H1 (cell line): ENCODE measurements at regions not wholly inside any gene's neighbourhood (a gene's known extent, or its start where the extent isn't known, plus 50 kb on each side); places are given as distances from the start of the nearest gene placed in this dataset.

ENCODE experiments used
- CTCF ChIA-PET: fragments of 300-600 bp; sonication (Branson Sonifier 250); formaldehyde crosslinking; loops from one replicate; lab custom pipeline; 2021; ENCODE audit not compliant: partially characterized antibody; lab: Charles Lee
- POLR2A ChIA-PET: fragments of 300-600 bp; sonication (Branson Sonifier 250); formaldehyde crosslinking; loops from one replicate; lab custom pipeline; 2021; ENCODE audit warnings: inconsistent platforms; ENCODE audit not compliant: partially characterized antibody; lab: Charles Lee
- DNase-seq, 2 experiments: peaks; one replicate each; pipeline versions ENCODE4 v3.0.0 to v3.0.0-alpha.2; 2010 to 2022; ENCODE audit warnings: low spot score in 2 of 2, low read depth in 1 of 2, mixed read lengths in 1 of 2
- FAIRE-seq: peaks from 2 replicates; lab custom pipeline; 2011; peaks lifted over from hg19 to GRCh38; lab: Jason Lieb, UNC
- H2AFZ ChIP-seq: 2 replicates; pipeline ENCODE4 v1.8.1; 2012; ENCODE audit warnings: low read length, inconsistent platforms
- H2AK5ac ChIP-seq: 2 replicates; pipeline ENCODE4 v1.6.1; 2013; ENCODE audit warnings: low read depth, low read length
- H2BK120ac ChIP-seq: replicated peaks from 2 replicates; pipeline ENCODE3; 2013; ENCODE audit warnings: low read depth, low read length, inconsistent platforms
- H2BK12ac ChIP-seq: 2 replicates; pipeline ENCODE4 v1.6.1; 2013; ENCODE audit warnings: low read depth, low read length
- H2BK15ac ChIP-seq: 2 replicates; pipeline ENCODE4 v1.6.1; 2013; ENCODE audit warnings: low read length
- H2BK20ac ChIP-seq: 2 replicates; pipeline ENCODE4 v1.6.1; 2013; ENCODE audit warnings: low read length
- H2BK5ac ChIP-seq: 2 replicates; pipeline ENCODE4 v1.6.1; 2013; ENCODE audit warnings: low read depth, low read length
- H3K14ac ChIP-seq: 2 replicates; pipeline ENCODE4 v1.6.1; 2013; ENCODE audit warnings: inconsistent platforms; ENCODE audit not compliant: insufficient read length
- H3K18ac ChIP-seq: 2 replicates; pipeline ENCODE4 v1.6.1; 2013; ENCODE audit warnings: low read length; ENCODE audit errors: extremely low read depth
- H3K23ac ChIP-seq: 2 replicates; pipeline ENCODE4 v1.6.1; 2013; ENCODE audit warnings: inconsistent platforms; ENCODE audit not compliant: insufficient read length
- H3K23me2 ChIP-seq: 2 replicates; pipeline ENCODE4 v1.6.1; 2013; ENCODE audit warnings: low read depth, low read length
- H3K27ac ChIP-seq: 2 replicates; pipeline ENCODE4 v1.6.1; 2011; ENCODE audit warnings: low read depth, low read length, inconsistent platforms
- H3K27me3 ChIP-seq, 4 experiments: replicated peaks in 1 of 4; 1 replicate in 1 of 4; 2 replicates in 3 of 4; pipeline versions ENCODE4 v1.6.1 to v1.8.1; 2011 to 2013; ENCODE audit warnings: low read length in 3 of 4, mild to moderate bottlenecking in 3 of 4, inconsistent platforms in 2 of 4, mixed read lengths in 2 of 4, moderate library complexity in 1 of 4; ENCODE audit not compliant: control insufficient read depth in 3 of 4, insufficient read depth in 3 of 4; ENCODE audit errors: extremely low read depth in 1 of 4
- H3K36me3 ChIP-seq, 4 experiments: 2 replicates each; pipeline versions ENCODE4 v1.6.1 to v1.8.1; 2011 to 2013; ENCODE audit warnings: mild to moderate bottlenecking in 4 of 4, low read length in 3 of 4, moderate library complexity in 2 of 4, control low read depth in 1 of 4, inconsistent platforms in 1 of 4; ENCODE audit not compliant: insufficient read depth in 4 of 4, control insufficient read depth in 2 of 4
- H3K4ac ChIP-seq: replicated peaks from 2 replicates; pipeline ENCODE3; 2013; ENCODE audit warnings: low read length, low read depth, mixed read lengths, inconsistent platforms; ENCODE audit not compliant: insufficient read length
- H3K4me1 ChIP-seq, 4 experiments: replicated peaks in 1 of 4; 1 replicate in 1 of 4; 2 replicates in 3 of 4; pipeline versions ENCODE4 v1.6.1 to v1.8.1; 2011 to 2013; ENCODE audit warnings: low read length in 3 of 4, inconsistent platforms in 2 of 4, mixed read lengths in 1 of 4; ENCODE audit not compliant: insufficient read depth in 4 of 4, control insufficient read depth in 3 of 4
- H3K4me2 ChIP-seq, 2 experiments: 2 replicates each; pipeline versions ENCODE4 v1.6.1 to v1.8.1; 2011 to 2013; ENCODE audit warnings: low read depth in 2 of 2, low read length in 2 of 2, control low read depth in 1 of 2, inconsistent platforms in 1 of 2, mild to moderate bottlenecking in 1 of 2; ENCODE audit not compliant: insufficient read depth in 1 of 2
- H3K4me3 ChIP-seq, 4 experiments: fragments of 200-600, 300-600 bp in 1 of 4; sonication (generic), shearing (Covaris generic), sonication (Bioruptor Twin) in 1 of 4; 2 replicates each; pipeline versions ENCODE4 v1.5.1 to v1.8.1; 2011 to 2016; ENCODE audit warnings: low read length in 4 of 4, low read depth in 3 of 4, control low read depth in 2 of 4, inconsistent platforms in 2 of 4, mild to moderate bottlenecking in 2 of 4, mixed read lengths in 1 of 4, moderate library complexity in 1 of 4; ENCODE audit not compliant: insufficient read depth in 2 of 4; ENCODE audit errors: extremely low read depth in 1 of 4
- H3K56ac ChIP-seq: replicated peaks from 2 replicates; pipeline ENCODE3; 2013; ENCODE audit warnings: low read depth, mild to moderate bottlenecking, mixed read lengths, low read length, inconsistent platforms; ENCODE audit not compliant: insufficient read length
- H3K79me1 ChIP-seq: 2 replicates; pipeline ENCODE4 v1.6.1; 2013; ENCODE audit warnings: low read depth, low read length, control low read depth
- H3K79me2 ChIP-seq, 2 experiments: 2 replicates each; pipeline versions ENCODE4 v1.6.1 to v1.8.1; 2012 to 2013; ENCODE audit warnings: low read length in 2 of 2, mild to moderate bottlenecking in 2 of 2, inconsistent platforms in 1 of 2; ENCODE audit not compliant: insufficient read depth in 2 of 2, control insufficient read depth in 1 of 2
- H3K9ac ChIP-seq, 4 experiments: replicated peaks in 1 of 4; 1 replicate in 1 of 4; 2 replicates in 3 of 4; pipeline versions ENCODE4 v1.6.1 to v1.8.1; 2011 to 2013; ENCODE audit warnings: low read depth in 3 of 4, low read length in 3 of 4, control low read depth in 2 of 4, mild to moderate bottlenecking in 2 of 4, moderate library complexity in 2 of 4, inconsistent platforms in 1 of 4; ENCODE audit errors: extremely low read depth in 1 of 4
- H3K9me3 ChIP-seq, 2 experiments: 2 replicates each; pipeline versions ENCODE4 v1.6.1 to v1.8.1; 2012 to 2013; ENCODE audit warnings: mild to moderate bottlenecking in 2 of 2, moderate library complexity in 2 of 2, control low read depth in 1 of 2, inconsistent platforms in 1 of 2, low read depth in 1 of 2, low read length in 1 of 2, mixed read lengths in 1 of 2; ENCODE audit not compliant: insufficient read depth in 2 of 2
- H4K20me1 ChIP-seq, 2 experiments: replicated peaks in 1 of 2; 2 replicates each; pipeline versions ENCODE3 to v1.8.1; 2011 to 2013; ENCODE audit warnings: inconsistent platforms in 2 of 2, low read length in 2 of 2, mild to moderate bottlenecking in 1 of 2; ENCODE audit not compliant: insufficient read depth in 2 of 2, control insufficient read depth in 1 of 2
- H4K5ac ChIP-seq: 2 replicates; pipeline ENCODE4 v1.6.1; 2013; ENCODE audit warnings: low read length, low read depth, mixed read lengths, inconsistent platforms; ENCODE audit not compliant: insufficient read length
- H4K8ac ChIP-seq: 2 replicates; pipeline ENCODE4 v1.8.0; 2013; ENCODE audit warnings: mild to moderate bottlenecking, moderate library complexity, low read length, inconsistent platforms; ENCODE audit not compliant: insufficient read depth; ENCODE audit errors: extremely low read depth
- H4K91ac ChIP-seq: replicated peaks from 2 replicates; pipeline ENCODE3; 2013; ENCODE audit warnings: low read length, mixed read lengths, inconsistent platforms; ENCODE audit not compliant: insufficient read length
- EP300 ChIP-seq, 2 experiments: IDR thresholded peaks; 1 replicate in 1 of 2; 2 replicates in 1 of 2; pipeline ENCODE4 v1.6.1; 2011 to 2012; ENCODE audit warnings: low read depth in 2 of 2, low read length in 2 of 2, mild to moderate bottlenecking in 2 of 2, borderline replicate concordance in 1 of 2, inconsistent platforms in 1 of 2, moderate library complexity in 1 of 2
- FOSL1 ChIP-seq: IDR thresholded peaks from 2 replicates; pipeline ENCODE4 v1.6.1; 2011; ENCODE audit warnings: mild to moderate bottlenecking, low read depth, low read length, moderate library complexity; ENCODE audit not compliant: insufficient read depth
- JUND ChIP-seq: IDR thresholded peaks from 2 replicates; pipeline ENCODE4 v1.6.1; 2011; ENCODE audit warnings: mild to moderate bottlenecking, improper control_type of control experiment, low read length
- PHF8 ChIP-seq: fragments of 200-600 bp; sonication (generic); conservative IDR thresholded peaks from 2 replicates; pipeline ENCODE4 v1.7.1; 2012; ENCODE audit warnings: low read depth, mild to moderate bottlenecking, inconsistent platforms, low read length, moderate library complexity
- RAD21 ChIP-seq, 2 experiments: IDR thresholded peaks in 1 of 2; conservative IDR thresholded peaks in 1 of 2; 2 replicates each; pipeline ENCODE4 v1.6.1; 2011; ENCODE audit warnings: low read depth in 2 of 2, low read length in 2 of 2, improper control_type of control experiment in 1 of 2, inconsistent platforms in 1 of 2, mild to moderate bottlenecking in 1 of 2, moderate library complexity in 1 of 2
- RNF2 ChIP-seq: fragments of 200-900, 300-1000 bp; sonication (generic); IDR thresholded peaks from 2 replicates; pipeline ENCODE4 v1.7.1; 2016; ENCODE audit warnings: borderline replicate concordance, low read depth, mild to moderate bottlenecking, antibody characterized with exemption, low read length; ENCODE audit not compliant: poor library complexity, severe bottlenecking; ENCODE audit errors: missing control alignments
- TEAD4 ChIP-seq: IDR thresholded peaks from 2 replicates; pipeline ENCODE4 v1.6.1; 2012; ENCODE audit warnings: low read depth, low read length, inconsistent platforms, mixed read lengths
- WGBS, 2 experiments: shearing (Covaris generic) in 1 of 2; methylation state at CpG; one replicate each; pipeline versions ENCODE4 v1.1.6 to v1.1.7; 2013 to 2015; ENCODE audit warnings: low lambda C conversion rate in 2 of 2, mixed read lengths in 2 of 2, inconsistent platforms in 1 of 2, low coverage in 1 of 2, missing lambda C conversion rate in 1 of 2; ENCODE audit not compliant: insufficient replicate concordance in 2 of 2, insufficient coverage in 1 of 2, insufficient read length in 1 of 2; ENCODE audit errors: extremely low coverage in 1 of 2, missing lambda C conversion rate in 1 of 2; 5-methylcytosine and 5-hydroxymethylcytosine counted together

GRCh38 chr13:73273745-73274144 lies 214.9 kb downstream of the KLF5 start:
- Histone ChIP-seq H4K8ac (no peak overlapping the region), H3K36me3 (no peaks in the 10 kb centered on the region)
- POLR2A ChIA-PET, result interaction anchor here (1.3 kb wide), 1 partner anchor 13 kb away, joined by 4 read pairs; no protein-coding TSS in a partner anchor

More at GRCh38 chr13:73273745-73274144, 214.9 kb downstream of the KLF5 start:
- Histone ChIP-seq H3K79me1 (no peaks in the 10 kb centered on the region), H2AFZ (no peak overlapping the region), H3K79me2 (no peaks in the 10 kb centered on the region), H4K91ac (no peak overlapping the region), H2BK12ac (no peak overlapping the region), H3K27me3 (no peaks in the 10 kb centered on the region), H3K18ac (no peak overlapping the region), H2BK5ac (no peak overlapping the region), H3K23me2 (no peaks in the 10 kb centered on the region; the same call in 1 of the 2 replicates), H2BK20ac (no peak overlapping the region), H3K4ac (no peak overlapping the region), H3K9ac (no peak overlapping the region), H4K5ac (no peak overlapping the region), H3K14ac (no peak overlapping the region), H3K4me2 (no peak overlapping the region), H3K27ac (no peak overlapping the region), H2BK120ac (no peak overlapping the region), H3K23ac (no peak overlapping the region), H4K20me1 (no peaks in the 10 kb centered on the region), H3K9me3 (no peaks in the 10 kb centered on the region), H3K4me3 (no peak overlapping the region), H3K4me1 (no peaks in the 10 kb centered on the region; a peak in 1 of 7 replicates), H3K56ac (no peak overlapping the region), H2AK5ac (no peak overlapping the region), H2BK15ac (no peak overlapping the region)
- WGBS, 2 experiments, result 88% methylated on average over 5 of the region's 5 CpGs; no CpG with 5 or more reads in 1 of the 2 experiments
- no peak for FAIRE-seq
- no peak for DNase-seq
- CTCF ChIA-PET, result interaction anchor here (1.7 kb wide), 1 partner anchor 16 kb away, joined by 4 read pairs; no protein-coding TSS in a partner anchor
- no peak for TF ChIP-seq FOSL1
- no peak for TF ChIP-seq TEAD4
- no peak for TF ChIP-seq RNF2
- TF ChIP-seq RAD21 (IDR thresholded peaks at IDR 0.05 in 1 of 2, conservative IDR thresholded peaks at IDR 0.05 in 1 of 2; ENCODE audit: low read depth in 2 of 2, low read length in 2 of 2), result no peak
- no peak for TF ChIP-seq PHF8
- TF ChIP-seq JUND, result no peak
- TF ChIP-seq EP300 (IDR thresholded peaks at IDR 0.05; ENCODE audit: borderline replicate concordance in 1 of 2, low read depth in 2 of 2, low read length in 2 of 2), result no peak
